OCI-LY7 (cell line): ENCODE measurements at regions not wholly inside any gene's neighbourhood (a gene's known extent, or its start where the extent isn't known, plus 50 kb on each side); places are given as distances from the start of the nearest gene placed in this dataset.

Experiments used
- EZH2phosphoT487 ChIP-seq: fragments of 200-600 bp; sonication (generic); IDR thresholded peaks from 2 replicates; pipeline ENCODE4 v1.6.1; 2018; ENCODE audit warnings: low read depth, borderline replicate concordance, mild to moderate bottlenecking, mixed run types, antibody characterized with exemption, low read length, moderate library complexity, mixed read lengths
- TF ChIP-seq, protein P1 (sequence below): fragments of 200-600 bp; sonication (generic); conservative IDR thresholded peaks from 2 replicates; pipeline ENCODE4 v1.5.1; 2014; ENCODE audit warnings: mild to moderate bottlenecking, antibody characterized with exemption, low read length, moderate library complexity, mixed read lengths

DNA sequence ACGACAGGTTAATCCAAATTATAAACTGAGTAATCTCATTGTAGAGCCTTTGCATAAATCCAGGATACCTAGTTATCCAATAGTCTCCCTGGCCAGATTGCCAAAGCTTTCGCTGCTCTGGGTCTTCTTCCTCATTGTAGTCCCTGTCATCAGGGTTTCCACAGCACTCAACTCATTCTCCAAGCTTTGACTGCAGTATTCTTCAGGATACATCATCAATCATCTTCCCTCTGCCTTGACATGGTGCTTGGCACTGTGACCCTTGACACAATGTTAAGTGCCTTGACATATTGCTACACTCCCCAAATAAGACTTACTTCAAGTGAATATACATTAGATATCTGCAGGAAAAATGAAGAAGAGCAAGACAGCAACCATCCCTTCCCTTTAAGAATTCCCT lies 60.1 kb upstream of the RESF1 start:
- TF ChIP-seq, protein P1, sequence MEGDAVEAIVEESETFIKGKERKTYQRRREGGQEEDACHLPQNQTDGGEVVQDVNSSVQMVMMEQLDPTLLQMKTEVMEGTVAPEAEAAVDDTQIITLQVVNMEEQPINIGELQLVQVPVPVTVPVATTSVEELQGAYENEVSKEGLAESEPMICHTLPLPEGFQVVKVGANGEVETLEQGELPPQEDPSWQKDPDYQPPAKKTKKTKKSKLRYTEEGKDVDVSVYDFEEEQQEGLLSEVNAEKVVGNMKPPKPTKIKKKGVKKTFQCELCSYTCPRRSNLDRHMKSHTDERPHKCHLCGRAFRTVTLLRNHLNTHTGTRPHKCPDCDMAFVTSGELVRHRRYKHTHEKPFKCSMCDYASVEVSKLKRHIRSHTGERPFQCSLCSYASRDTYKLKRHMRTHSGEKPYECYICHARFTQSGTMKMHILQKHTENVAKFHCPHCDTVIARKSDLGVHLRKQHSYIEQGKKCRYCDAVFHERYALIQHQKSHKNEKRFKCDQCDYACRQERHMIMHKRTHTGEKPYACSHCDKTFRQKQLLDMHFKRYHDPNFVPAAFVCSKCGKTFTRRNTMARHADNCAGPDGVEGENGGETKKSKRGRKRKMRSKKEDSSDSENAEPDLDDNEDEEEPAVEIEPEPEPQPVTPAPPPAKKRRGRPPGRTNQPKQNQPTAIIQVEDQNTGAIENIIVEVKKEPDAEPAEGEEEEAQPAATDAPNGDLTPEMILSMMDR, result no peak
- TF ChIP-seq EZH2phosphoT487, result no peak
